ENCODE measurements at regions not wholly inside any gene's neighbourhood (a gene's known extent, or its start where the extent isn't known, plus 50 kb on each side); places are given as distances from the start of the nearest gene placed in this dataset.
A peak's percentile ranks its signal among the peaks of the same experiment; 100 is the strongest.
"Not testable (repeated sequence)": the region's sequence is repeated elsewhere in the genome, so short reads cannot be mapped to it uniquely, and the experiment has no call there.

- no peak for DNase-seq
Measured at GRCh38 chr2:192465141-192465540, 270.4 kb upstream of the TMEFF2 start.

DNA sequence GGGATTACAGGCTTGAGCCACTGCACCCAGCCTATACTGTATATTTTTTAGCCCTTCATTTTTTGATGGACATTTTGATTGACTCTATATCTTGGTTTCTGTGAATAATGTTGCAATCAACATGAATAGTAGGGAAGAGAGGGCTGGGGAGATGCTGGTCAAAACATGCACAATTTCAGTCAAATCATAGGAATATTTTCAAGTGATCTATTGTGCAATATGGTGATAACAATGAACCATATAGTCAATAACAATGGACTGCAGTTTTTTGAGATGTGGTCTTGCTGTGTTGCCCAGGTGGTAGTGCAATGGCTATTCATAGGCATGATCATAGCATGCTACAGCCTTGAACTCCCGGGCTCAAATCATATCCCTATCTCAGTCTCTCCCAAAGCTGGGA, 264.7 kb upstream of the TMEFF2 start:
- DNase-seq: no peak

DNA sequence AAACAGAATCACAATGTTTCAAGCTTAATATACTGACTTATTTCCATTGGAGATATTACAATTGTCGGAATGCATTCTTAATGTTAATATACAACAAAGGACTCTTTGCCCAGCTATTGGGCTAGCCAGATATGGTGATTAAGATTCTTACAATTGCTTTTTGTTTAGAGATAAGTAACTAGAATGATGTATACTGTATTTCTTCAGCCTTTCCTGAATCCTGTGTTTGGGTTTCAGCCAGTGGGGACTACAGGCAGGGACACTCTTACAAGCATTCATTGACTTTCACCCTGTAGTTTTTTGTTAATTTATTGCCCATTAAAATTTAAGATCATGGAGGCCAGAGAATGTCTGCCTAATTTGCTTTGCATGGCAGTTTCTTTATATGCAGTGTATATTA, 254.1 kb upstream of the TMEFF2 start:
- DNase-seq: no peak

GRCh38 chr2:192444286-192444838, 249.6 kb upstream of the TMEFF2 start:
- DNase-seq: no peak

GRCh38 chr2:192443831-192444230, 249.1 kb upstream of the TMEFF2 start:
- no peak for DNase-seq

DNA sequence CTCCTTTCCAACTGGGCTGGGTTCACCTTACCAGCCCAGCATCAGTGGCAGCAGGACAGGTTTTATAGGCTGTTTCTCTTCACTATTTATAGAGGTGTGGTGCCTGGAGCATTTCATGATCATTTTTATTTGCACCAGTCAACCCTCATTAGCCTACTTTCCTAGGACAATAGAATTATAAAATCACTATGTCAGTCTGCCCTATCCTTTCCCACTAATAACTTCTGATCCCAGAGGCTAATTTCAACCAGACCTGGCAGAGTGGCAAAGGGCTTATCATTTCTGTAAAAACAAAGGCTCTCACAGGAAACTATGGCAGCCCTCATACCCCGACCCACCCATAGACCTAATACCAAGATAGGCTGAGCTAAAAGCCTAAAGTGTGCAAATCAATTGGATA, 243.5 kb upstream of the TMEFF2 start:
- no peak for DNase-seq

GRCh38 chr2:192437653-192438052, 242.9 kb upstream of the TMEFF2 start:
- no peak for DNase-seq

- DNase-seq: no peak
Measured at GRCh38 chr2:192424243-192424642, 229.5 kb upstream of the TMEFF2 start.

- no peak for DNase-seq
Measured at GRCh38 chr2:192419786-192420185, 225.1 kb upstream of the TMEFF2 start.

DNA sequence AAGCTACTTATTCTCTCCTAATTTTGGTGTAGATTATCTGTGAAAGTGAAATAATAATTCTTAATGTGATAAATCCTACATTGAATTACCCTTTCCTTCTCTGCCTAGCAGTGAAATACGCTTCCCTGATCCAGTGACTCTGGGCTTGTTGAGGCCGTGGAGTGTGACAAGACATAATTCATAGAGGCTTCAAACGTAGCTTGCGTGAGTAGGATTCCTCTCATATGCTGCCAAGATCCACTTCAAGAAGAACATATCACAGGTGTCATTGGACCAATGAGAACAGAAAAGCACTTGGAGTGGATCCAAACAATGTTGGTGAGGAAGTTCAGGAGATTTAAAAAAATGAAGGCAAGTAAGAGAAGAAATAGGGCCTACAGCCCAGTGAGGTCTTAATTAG, 221.3 kb upstream of the TMEFF2 start:
- no peak for DNase-seq

- DNase-seq: no peak
Measured at GRCh38 chr2:192414794-192415193, 220.1 kb upstream of the TMEFF2 start.

DNA sequence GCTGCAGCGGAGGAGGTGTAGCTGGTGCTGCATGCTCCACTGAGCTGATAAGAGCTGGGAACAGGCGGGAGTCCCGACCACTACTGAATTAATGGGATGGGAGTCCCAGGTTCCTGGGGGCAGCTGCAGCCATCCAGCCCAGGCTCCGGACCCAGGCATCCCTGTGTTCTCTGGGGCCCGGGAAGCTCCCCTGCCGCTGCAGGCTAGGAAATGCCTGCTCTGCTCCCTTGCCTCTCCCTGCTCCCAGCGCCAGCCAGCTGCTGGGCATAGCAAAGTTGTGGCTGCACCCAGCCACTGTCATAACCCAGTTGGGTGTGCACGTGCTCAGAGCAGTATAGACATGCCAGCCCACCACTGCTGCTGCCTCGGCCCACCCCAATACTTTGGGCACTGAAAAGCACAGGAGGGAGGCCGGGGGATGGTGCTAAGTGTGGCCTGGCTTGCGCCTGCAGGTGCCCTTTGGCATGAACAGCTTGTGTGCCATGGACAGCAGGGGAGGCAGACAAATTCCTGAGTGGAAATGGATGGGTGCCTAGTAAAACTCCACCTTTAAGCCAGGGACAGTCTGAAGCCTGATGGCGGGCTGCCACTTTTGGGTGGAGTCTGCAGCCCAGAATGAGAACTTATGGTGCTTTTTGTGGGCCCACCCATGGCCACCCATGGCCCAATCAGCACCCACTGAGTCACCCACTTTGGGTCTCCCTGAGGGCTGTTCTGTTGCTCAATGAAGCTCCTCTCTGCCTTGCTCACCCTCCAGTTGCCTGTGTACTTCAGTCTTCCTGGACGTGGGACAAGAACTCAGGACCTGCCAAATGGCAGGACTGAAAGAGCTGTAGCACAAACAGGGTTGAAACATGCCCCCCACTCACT, 219.3 kb upstream of the TMEFF2 start:
- no peak for DNase-seq

DNA sequence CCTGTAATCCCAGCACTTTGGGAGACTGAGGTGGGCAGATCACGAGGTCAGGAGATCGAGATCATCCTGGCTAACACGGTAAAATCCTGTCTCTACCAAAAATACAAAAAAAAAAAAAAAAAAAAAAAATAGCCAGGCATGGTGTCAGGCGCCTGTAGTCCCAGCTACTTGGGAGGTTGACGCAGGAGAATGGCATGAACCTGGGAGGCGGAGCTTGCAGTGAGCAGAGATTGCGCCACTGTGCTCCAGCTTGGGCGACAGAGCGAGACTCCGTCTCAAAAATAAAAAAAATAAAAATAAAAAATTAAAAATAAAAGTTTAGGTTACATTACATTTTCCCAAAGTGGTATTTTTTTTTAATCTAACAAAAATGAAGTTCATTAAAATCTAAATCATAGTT, 218.1 kb upstream of the TMEFF2 start:
- DNase-seq: peak; percentile 7

- no peak for DNase-seq
Measured at GRCh38 chr2:192412394-192412793, 217.7 kb upstream of the TMEFF2 start.

DNA sequence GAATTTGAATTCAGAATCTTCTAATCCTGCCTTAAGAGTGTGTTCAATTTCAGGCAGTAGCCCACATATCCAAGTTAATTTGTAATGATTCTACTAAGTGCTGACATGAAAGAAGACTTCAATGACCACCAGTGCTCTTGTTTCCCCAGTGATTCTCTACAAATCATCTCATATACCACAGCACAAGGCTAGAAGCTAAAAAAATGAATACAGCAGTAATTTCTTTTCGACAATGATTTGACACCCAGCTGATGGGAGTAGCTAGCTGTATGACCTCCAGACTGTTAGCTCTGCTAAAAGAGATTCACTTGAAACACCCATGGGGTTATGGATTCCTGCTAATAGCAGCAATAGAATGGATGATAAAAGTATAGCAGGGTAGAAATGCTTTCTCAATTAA, 217.0 kb upstream of the TMEFF2 start:
- no peak for DNase-seq

GRCh38 chr2:192410319-192410718, 215.6 kb upstream of the TMEFF2 start:
- no peak for DNase-seq

- DNase-seq: no peak
Measured at GRCh38 chr2:192407692-192408091, 213.0 kb upstream of the TMEFF2 start.

GRCh38 chr2:192398236-192398635, 203.5 kb upstream of the TMEFF2 start:
- DNase-seq: no peak

DNA sequence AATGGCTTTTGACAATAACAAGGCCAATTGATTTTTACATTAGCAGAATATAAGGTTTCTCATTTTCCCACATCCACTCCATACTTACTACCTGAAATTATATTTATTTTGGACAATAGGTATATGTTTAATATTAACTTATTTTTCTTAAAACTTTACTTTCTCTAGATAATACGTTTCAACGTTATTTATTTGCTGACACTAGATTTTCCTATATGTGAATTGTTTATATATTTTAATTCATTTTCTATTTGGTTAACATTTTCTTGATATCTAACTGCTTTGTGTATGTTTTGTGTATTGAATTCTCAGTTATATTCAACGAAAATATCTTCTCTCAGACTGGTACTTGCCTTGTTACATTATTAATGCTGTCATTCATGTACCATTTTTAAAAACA, 199.9 kb upstream of the TMEFF2 start:
- DNase-seq: no peak

DNA sequence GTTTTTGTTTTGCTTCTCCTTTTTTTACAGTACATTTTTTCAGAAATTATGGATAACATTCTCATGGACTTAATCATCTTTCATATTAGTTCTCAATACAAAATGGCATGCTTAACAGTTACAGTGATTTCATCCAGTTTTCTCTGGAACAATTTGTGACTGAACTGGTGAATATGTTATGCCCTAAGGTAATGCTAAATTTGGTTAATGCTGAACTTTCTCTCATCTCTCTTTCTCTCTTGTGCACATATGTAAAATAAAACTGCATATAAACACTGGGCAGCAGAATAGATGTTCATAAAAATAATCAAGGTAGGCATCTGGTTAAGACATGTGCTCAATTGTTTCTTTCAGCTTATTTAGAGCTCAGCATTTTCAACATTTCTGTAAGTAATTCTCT, 196.3 kb upstream of the TMEFF2 start:
- no peak for DNase-seq

DNA sequence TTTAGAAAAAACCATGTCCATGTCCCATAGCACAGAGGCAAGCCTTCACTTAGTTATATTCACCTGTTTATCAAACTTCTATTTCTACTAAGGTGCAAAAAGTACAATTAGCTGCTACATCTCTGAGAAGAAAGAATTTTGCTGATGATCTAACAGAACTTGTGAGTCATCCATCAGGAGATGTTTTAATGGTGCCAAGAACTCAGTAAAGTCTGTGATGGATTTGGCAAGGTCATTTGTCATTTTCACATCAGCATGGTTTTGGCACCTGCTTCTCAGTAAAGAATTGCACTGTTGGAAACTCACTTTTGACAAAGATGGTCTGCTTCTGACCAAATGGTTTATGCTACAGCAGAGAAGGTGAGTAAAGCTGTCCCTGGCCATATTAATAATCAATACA, 195.7 kb upstream of the TMEFF2 start:
- DNase-seq: no peak

DNA sequence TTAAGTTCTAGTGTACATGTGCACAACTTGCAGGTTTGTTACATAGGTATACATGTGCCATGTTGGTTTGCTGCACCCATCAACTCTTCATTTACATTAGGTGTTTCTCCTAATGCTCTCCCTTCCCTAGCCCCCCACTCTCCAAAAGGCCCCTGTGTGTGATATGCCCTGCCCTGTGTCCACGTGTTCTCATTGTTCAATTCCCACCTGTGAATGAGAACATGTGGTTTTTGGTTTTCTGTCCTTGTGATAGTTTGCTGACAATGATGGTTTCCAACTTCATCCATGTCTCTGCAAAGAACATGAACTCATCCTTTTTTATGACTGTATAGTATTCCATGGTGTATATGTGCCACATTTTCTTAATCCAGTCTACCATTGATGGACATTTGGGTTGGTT, 189.5 kb upstream of the TMEFF2 start:
- not testable (repeated sequence) for DNase-seq

DNA sequence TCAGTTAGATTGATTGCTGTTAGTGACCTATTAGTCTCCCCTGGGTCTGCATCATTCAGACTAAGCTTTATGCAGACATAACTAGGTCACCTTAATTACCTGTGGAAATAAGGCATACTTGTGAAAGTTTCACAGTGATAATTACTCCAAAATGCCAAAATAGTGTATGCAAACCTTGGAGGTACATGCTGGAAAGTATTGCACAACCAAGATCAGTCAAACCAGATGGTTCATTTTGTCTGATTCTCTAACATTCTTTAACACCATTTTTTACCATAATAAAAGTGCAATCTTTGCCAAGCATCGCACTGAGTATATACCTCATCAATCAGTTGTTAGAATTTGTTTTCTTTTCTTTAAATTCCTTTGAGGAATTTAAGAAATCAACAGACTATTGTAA, 186.3 kb upstream of the TMEFF2 start:
- DNase-seq: no peak

DNA sequence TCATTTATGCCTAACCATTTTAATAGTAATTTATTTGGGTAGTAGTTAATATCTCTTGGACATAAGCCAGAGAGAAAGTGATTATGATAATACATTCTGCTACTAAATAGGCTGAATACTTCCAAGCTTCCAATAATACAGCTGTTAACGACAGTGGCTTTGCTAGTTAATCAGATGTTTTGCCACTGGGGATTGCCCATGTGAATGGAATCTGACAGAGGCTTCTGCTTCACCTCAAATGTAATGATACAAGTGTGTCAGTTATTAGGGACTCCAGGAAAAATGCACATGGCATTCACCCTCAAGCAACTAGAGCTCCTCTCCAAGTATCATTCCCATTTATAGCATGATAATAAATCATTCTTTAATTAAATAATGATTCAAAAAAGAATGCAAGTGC, 185.0 kb upstream of the TMEFF2 start:
- DNase-seq: no peak

- DNase-seq: no peak
Measured at GRCh38 chr2:192377173-192377572, 182.4 kb upstream of the TMEFF2 start.
